ENCODE measurements at regions not wholly inside any gene's neighbourhood (a gene's known extent, or its start where the extent isn't known, plus 50 kb on each side); places are given as distances from the start of the nearest gene placed in this dataset.

- DNase-seq (ENCODE audit: low read depth) (no peak), FAIRE-seq (no peak)
- Histone ChIP-seq H3K4me3 (ENCODE audit: low read depth, low read length) (no peak overlapping the region), H3K27me3 (ENCODE audit: control insufficient read depth, insufficient read depth, low read length) (no peaks in the 10 kb centered on the region), H3K36me3 (ENCODE audit: control insufficient read depth, insufficient read depth, low read length) (no peaks in the 10 kb centered on the region)
- no peak for TF ChIP-seq CTCF (IDR thresholded peaks at IDR 0.05; ENCODE audit: insufficient read depth, low read length, severe bottlenecking)
Measured at GRCh38 chr4:57496697-57497471, 386.7 kb upstream of the IGFBP7 start.

- DNase-seq (ENCODE audit: low read depth), result no peak
- Histone ChIP-seq H3K36me3 (ENCODE audit: control insufficient read depth, insufficient read depth, low read length) (no peaks in the 10 kb centered on the region), H3K27me3 (ENCODE audit: control insufficient read depth, insufficient read depth, low read length) (no peaks in the 10 kb centered on the region), H3K4me3 (ENCODE audit: low read depth, low read length) (no peak overlapping the region)
- no peak for FAIRE-seq
- no peak for TF ChIP-seq CTCF (IDR thresholded peaks at IDR 0.05; ENCODE audit: insufficient read depth, low read length, severe bottlenecking)
Measured at GRCh38 chr4:57494821-57495220, 384.6 kb upstream of the IGFBP7 start.

- Histone ChIP-seq H3K36me3 (ENCODE audit: control insufficient read depth, insufficient read depth, low read length) (no peaks in the 10 kb centered on the region), H3K27me3 (ENCODE audit: control insufficient read depth, insufficient read depth, low read length) (no peaks in the 10 kb centered on the region), H3K4me3 (ENCODE audit: low read depth, low read length) (no peak overlapping the region)
- DNase-seq (ENCODE audit: low read depth), result peak; percentile 1
- TF ChIP-seq CTCF (IDR thresholded peaks at IDR 0.05; ENCODE audit: insufficient read depth, low read length, severe bottlenecking), result no peak
- FAIRE-seq, result no peak
Measured at GRCh38 chr4:57492251-57492878, 382.2 kb upstream of the IGFBP7 start.

GRCh38 chr4:57491388-57491787 is 381.2 kb upstream of the IGFBP7 start:
- DNase-seq (ENCODE audit: low read depth) (no peak), FAIRE-seq (no peak)
- H3K36me3 ChIP-seq (ENCODE audit: control insufficient read depth, insufficient read depth, low read length), result no peaks in the 10 kb centered on the region
- H3K27me3 ChIP-seq (ENCODE audit: control insufficient read depth, insufficient read depth, low read length), result no peaks in the 10 kb centered on the region
- no peak for TF ChIP-seq CTCF (IDR thresholded peaks at IDR 0.05; ENCODE audit: insufficient read depth, low read length, severe bottlenecking)
- no peak overlapping the region for H3K4me3 ChIP-seq (ENCODE audit: low read depth, low read length)

GRCh38 chr4:57490520-57491255 is 380.5 kb upstream of the IGFBP7 start:
- no peak for TF ChIP-seq CTCF (IDR thresholded peaks at IDR 0.05; ENCODE audit: insufficient read depth, low read length, severe bottlenecking)
- no peak for FAIRE-seq
- DNase-seq (ENCODE audit: low read depth), result peak; percentile 4

More at GRCh38 chr4:57490520-57491255, 380.5 kb upstream of the IGFBP7 start:
- no peaks in the 10 kb centered on the region for H3K36me3 ChIP-seq (ENCODE audit: control insufficient read depth, insufficient read depth, low read length)
- H3K27me3 ChIP-seq (ENCODE audit: control insufficient read depth, insufficient read depth, low read length), result no peaks in the 10 kb centered on the region
- H3K4me3 ChIP-seq (ENCODE audit: low read depth, low read length), result no peak overlapping the region
